ENCODE measurements at regions not wholly inside any gene's neighbourhood (a gene's known extent, or its start where the extent isn't known, plus 50 kb on each side); places are given as distances from the start of the nearest gene placed in this dataset.

DNA sequence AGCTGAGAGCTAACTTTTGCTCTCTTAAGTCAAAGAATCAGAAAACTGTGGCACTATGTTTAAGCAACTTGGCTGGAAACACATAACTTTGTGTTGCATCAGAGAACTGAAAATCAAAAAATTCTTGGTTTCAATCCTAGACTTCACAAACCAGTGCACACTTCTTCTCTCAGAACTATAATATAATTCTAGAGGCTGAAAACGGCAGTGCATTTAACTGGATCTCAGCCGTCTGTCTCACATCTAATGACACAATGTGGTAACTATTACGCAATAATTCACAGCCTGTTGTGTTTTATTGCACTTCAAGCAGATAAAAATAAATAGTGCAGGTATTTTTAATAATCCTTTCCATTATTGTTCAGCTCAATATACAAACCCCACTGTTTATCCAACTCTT lies 260.6 kb upstream of the DIAPH2 start:
- TF ChIP-seq TARDBP (IDR thresholded peaks at IDR 0.05) (no peak), ELF4 (IDR thresholded peaks at IDR 0.05) (no peak), ZNF384 (IDR thresholded peaks at IDR 0.05) (no peak), FOXA1 (IDR thresholded peaks at IDR 0.05) (no peak)
- TF ChIP-seq, protein P1, sequence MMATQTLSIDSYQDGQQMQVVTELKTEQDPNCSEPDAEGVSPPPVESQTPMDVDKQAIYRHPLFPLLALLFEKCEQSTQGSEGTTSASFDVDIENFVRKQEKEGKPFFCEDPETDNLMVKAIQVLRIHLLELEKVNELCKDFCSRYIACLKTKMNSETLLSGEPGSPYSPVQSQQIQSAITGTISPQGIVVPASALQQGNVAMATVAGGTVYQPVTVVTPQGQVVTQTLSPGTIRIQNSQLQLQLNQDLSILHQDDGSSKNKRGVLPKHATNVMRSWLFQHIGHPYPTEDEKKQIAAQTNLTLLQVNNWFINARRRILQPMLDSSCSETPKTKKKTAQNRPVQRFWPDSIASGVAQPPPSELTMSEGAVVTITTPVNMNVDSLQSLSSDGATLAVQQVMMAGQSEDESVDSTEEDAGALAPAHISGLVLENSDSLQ (IDR thresholded peaks at IDR 0.05) = no peak
